ENCODE measurements at regions not wholly inside any gene's neighbourhood (a gene's known extent, or its start where the extent isn't known, plus 50 kb on each side); places are given as distances from the start of the nearest gene placed in this dataset.

GRCh38 chr3:18883571-18883970 lies 264.7 kb upstream of the KCNH8 start:
- BruUV-seq (replicated peaks), result no TSS peak
- Histone ChIP-seq H3K27ac (no peak overlapping the region), H3K9me2 (ENCODE audit: insufficient read depth) (no peaks in the 10 kb centered on the region), H3K79me2 (ENCODE audit: low read depth) (no peaks in the 10 kb centered on the region), H3K36me3 (ENCODE audit: low read depth) (no peaks in the 10 kb centered on the region), H3K9me3 (ENCODE audit: insufficient read depth, low read depth) (no peaks in the 10 kb centered on the region), H3F3A (ENCODE audit: insufficient read depth, low read depth) (no peaks in the 10 kb centered on the region), H2AFZ (no peak overlapping the region), H3K4me1 (replicated peaks; ENCODE audit: insufficient read depth) (no peaks in the 10 kb centered on the region), H3K4me3 (no peak overlapping the region), H4K20me1 (ENCODE audit: insufficient read depth) (no peaks in the 10 kb centered on the region), H3K4me2 (no peak overlapping the region), H3K27me3 (ENCODE audit: insufficient read depth, low read depth) (no peaks in the 10 kb centered on the region)
- TF ChIP-seq CTCF (conservative IDR thresholded peaks at IDR 0.05) (no peak), EZH2 (IDR thresholded peaks at IDR 0.05; ENCODE audit: low read depth) (no peak)
- intact Hi-C loops (cut with micrococcal nuclease; ENCODE audit: unreplicated experiment), result no loop called here
- ChIA-PET POLR2A (ENCODE audit: unreplicated experiment) (no interaction called here), CTCF (no interaction called here)
- no peak for DNase-seq

GRCh38 chr3:18880691-18881090 lies 267.6 kb upstream of the KCNH8 start:
- Histone ChIP-seq H2AFZ (no peak overlapping the region), H3K4me2 (no peak overlapping the region), H3K79me2 (ENCODE audit: low read depth) (no peaks in the 10 kb centered on the region), H3K27me3 (ENCODE audit: insufficient read depth, low read depth) (no peaks in the 10 kb centered on the region), H3F3A (ENCODE audit: insufficient read depth, low read depth) (no peaks in the 10 kb centered on the region), H3K36me3 (ENCODE audit: low read depth) (no peaks in the 10 kb centered on the region), H3K9me3 (ENCODE audit: insufficient read depth, low read depth) (no peaks in the 10 kb centered on the region), H3K27ac (no peak overlapping the region), H3K9me2 (ENCODE audit: insufficient read depth) (no peaks in the 10 kb centered on the region), H3K4me3 (no peak overlapping the region), H4K20me1 (ENCODE audit: insufficient read depth) (no peaks in the 10 kb centered on the region), H3K4me1 (replicated peaks; ENCODE audit: insufficient read depth) (no peaks in the 10 kb centered on the region)
- CTCF ChIA-PET, result no interaction called here
- POLR2A ChIA-PET (ENCODE audit: unreplicated experiment), result no interaction called here
- no TSS peak for BruUV-seq (replicated peaks)
- intact Hi-C loops (cut with micrococcal nuclease; ENCODE audit: unreplicated experiment), result no loop called here
- no peak for TF ChIP-seq CTCF (conservative IDR thresholded peaks at IDR 0.05)
- TF ChIP-seq EZH2 (IDR thresholded peaks at IDR 0.05; ENCODE audit: low read depth), result no peak
- no peak for DNase-seq

- no peak overlapping the region for H3K4me3 ChIP-seq
- BruUV-seq (replicated peaks), result no TSS peak
Observed at GRCh38 chr3:18872466-18872865, 275.8 kb upstream of the KCNH8 start.

More at GRCh38 chr3:18872466-18872865, 275.8 kb upstream of the KCNH8 start:
- POLR2A ChIA-PET (ENCODE audit: unreplicated experiment), result no interaction called here
- H3K36me3 ChIP-seq (ENCODE audit: low read depth), result no peaks in the 10 kb centered on the region
- DNase-seq, result no peak
- no peaks in the 10 kb centered on the region for H3K9me3 ChIP-seq (ENCODE audit: insufficient read depth, low read depth)
- H2AFZ ChIP-seq, result no peak overlapping the region
- no peaks in the 10 kb centered on the region for H3K9me2 ChIP-seq (ENCODE audit: insufficient read depth)
- H3K27ac ChIP-seq, result no peak overlapping the region
- no peaks in the 10 kb centered on the region for H3K27me3 ChIP-seq (ENCODE audit: insufficient read depth, low read depth)
- no peaks in the 10 kb centered on the region for H4K20me1 ChIP-seq (ENCODE audit: insufficient read depth)
- CTCF ChIA-PET, result no interaction called here
- intact Hi-C loops (cut with micrococcal nuclease; ENCODE audit: unreplicated experiment), result no loop called here
- H3K79me2 ChIP-seq (ENCODE audit: low read depth), result no peaks in the 10 kb centered on the region
- TF ChIP-seq EZH2 (IDR thresholded peaks at IDR 0.05; ENCODE audit: low read depth) (no peak), CTCF (conservative IDR thresholded peaks at IDR 0.05) (no peak)
- H3F3A ChIP-seq (ENCODE audit: insufficient read depth, low read depth), result no peaks in the 10 kb centered on the region
- no peak overlapping the region for H3K4me2 ChIP-seq
- no peaks in the 10 kb centered on the region for H3K4me1 ChIP-seq (replicated peaks; ENCODE audit: insufficient read depth)
